Neural cell (in vitro differentiated cells): ENCODE measurements at regions not wholly inside any gene's neighbourhood (a gene's known extent, or its start where the extent isn't known, plus 50 kb on each side); places are given as distances from the start of the nearest gene placed in this dataset.

Experiments used
- H2AFZ ChIP-seq: fragments of 200-600, 300-800 bp; sonication (generic), shearing (Covaris generic); 2 replicates; pipeline ENCODE4 v1.6.0; 2014; ENCODE audit warnings: low read depth, mild to moderate bottlenecking, antibody characterized with exemption, low read length, moderate library complexity
- H3F3A ChIP-seq: fragments of 200-600 bp; shearing (Covaris generic); 2 replicates; pipeline ENCODE4 v1.6.1; 2016; ENCODE audit warnings: mild to moderate bottlenecking, moderate library complexity, mixed read lengths, antibody characterized with exemption, low read length; ENCODE audit not compliant: insufficient read depth, poor library complexity, severe bottlenecking
- H3K27ac ChIP-seq: fragments of 200-600, 300-800 bp; sonication (generic), shearing (Covaris generic); 2 replicates; pipeline ENCODE4 v1.5.1; 2014; ENCODE audit warnings: mild to moderate bottlenecking, low read length, moderate library complexity
- H3K27me3 ChIP-seq: fragments of 300-800, 200-600 bp; sonication (generic), shearing (Covaris generic); 2 replicates; pipeline ENCODE4 v1.6.0; 2014; ENCODE audit warnings: mild to moderate bottlenecking, low read depth, low read length, moderate library complexity; ENCODE audit not compliant: insufficient read depth
- H3K36me3 ChIP-seq: fragments of 300-800, 200-600 bp; sonication (generic), shearing (Covaris generic); 2 replicates; pipeline ENCODE4 v1.5.1; 2014; ENCODE audit warnings: mild to moderate bottlenecking, antibody characterized with exemption, low read length, moderate library complexity; ENCODE audit not compliant: insufficient read depth
- H3K4me2 ChIP-seq: fragments of 300-800, 200-600 bp; sonication (generic), shearing (Covaris generic); 2 replicates; pipeline ENCODE4 v1.6.0; 2014; ENCODE audit warnings: mild to moderate bottlenecking, low read length
- H3K4me3 ChIP-seq: fragments of 300-800, 200-600 bp; sonication (generic), shearing (Covaris generic); 2 replicates; pipeline ENCODE4 v1.5.1; 2014; ENCODE audit warnings: mild to moderate bottlenecking, low read length, moderate library complexity
- H3K79me2 ChIP-seq: fragments of 200-600 bp; shearing (Covaris generic); replicated peaks from 2 replicates; pipeline ENCODE4 v1.6.0; 2014; ENCODE audit warnings: mild to moderate bottlenecking, low read length, moderate library complexity; ENCODE audit not compliant: insufficient read depth
- H3K9ac ChIP-seq: fragments of 300-800, 200-600 bp; sonication (generic), shearing (Covaris generic); 2 replicates; pipeline ENCODE4 v1.6.1; 2016; ENCODE audit warnings: mild to moderate bottlenecking, low read length, mixed read lengths
- H3K9me2 ChIP-seq: fragments of 200-600 bp; shearing (Covaris generic); 2 replicates; pipeline ENCODE4 v1.6.1; 2016; ENCODE audit warnings: mild to moderate bottlenecking, low read length, mixed read lengths; ENCODE audit not compliant: insufficient read depth
- H3K9me3 ChIP-seq: fragments of 200-600, 300-800 bp; sonication (generic), shearing (Covaris generic); 2 replicates; pipeline ENCODE4 v1.6.1; 2016; ENCODE audit warnings: mild to moderate bottlenecking, mixed run types, low read length, moderate library complexity, mixed read lengths
- H4K20me1 ChIP-seq: fragments of 200-600 bp; shearing (Covaris generic); 2 replicates; pipeline ENCODE4 v1.6.1; 2016; ENCODE audit warnings: mild to moderate bottlenecking, mixed run types; ENCODE audit not compliant: insufficient read depth
- EP300 ChIP-seq: fragments of 450-650 bp; conservative IDR thresholded peaks from 2 replicates; pipeline ENCODE4 v1.6.1; 2014; ENCODE audit warnings: antibody characterized with exemption, mild to moderate bottlenecking, moderate library complexity; ENCODE audit not compliant: poor library complexity, severe bottlenecking
- EZH2 ChIP-seq: fragments of 200-600, 300-800 bp; shearing (Covaris generic), sonication (generic); IDR thresholded peaks from 2 replicates; pipeline ENCODE4 v1.6.1; 2014; ENCODE audit warnings: antibody characterized with exemption, low read length, borderline replicate concordance, mild to moderate bottlenecking; ENCODE audit not compliant: insufficient read depth, poor library complexity, severe bottlenecking
- MXI1 ChIP-seq: fragments of 450-650 bp; conservative IDR thresholded peaks from 2 replicates; pipeline ENCODE4 v1.6.1; 2014; ENCODE audit warnings: antibody characterized with exemption, mild to moderate bottlenecking; ENCODE audit not compliant: poor library complexity, severe bottlenecking
- POLR2AphosphoS5 ChIP-seq: IDR thresholded peaks from 2 replicates; pipeline ENCODE4 v1.6.1; 2012
- RAD21 ChIP-seq: fragments of 450-650 bp; conservative IDR thresholded peaks from 2 replicates; pipeline ENCODE4 v1.6.1; 2014; ENCODE audit warnings: antibody characterized with exemption, mild to moderate bottlenecking, moderate library complexity
- SMC3 ChIP-seq: fragments of 450-650 bp; conservative IDR thresholded peaks from 2 replicates; pipeline ENCODE4 v1.6.1; 2014; ENCODE audit warnings: antibody characterized with exemption, mild to moderate bottlenecking, moderate library complexity; ENCODE audit not compliant: poor library complexity
- TAF1 ChIP-seq: IDR thresholded peaks from 2 replicates; pipeline ENCODE4 v1.6.1; 2012; ENCODE audit warnings: low read depth
- TF ChIP-seq, protein P1 (sequence below): IDR thresholded peaks from 2 replicates; pipeline ENCODE4 v1.6.1; 2012; ENCODE audit warnings: borderline replicate concordance
- TF ChIP-seq, protein P2 (sequence below): fragments of 450-650 bp; IDR thresholded peaks from 2 replicates; pipeline ENCODE4 v1.5.1; 2014; ENCODE audit warnings: antibody characterized with exemption, mild to moderate bottlenecking, moderate library complexity; ENCODE audit not compliant: poor library complexity, severe bottlenecking

DNA sequence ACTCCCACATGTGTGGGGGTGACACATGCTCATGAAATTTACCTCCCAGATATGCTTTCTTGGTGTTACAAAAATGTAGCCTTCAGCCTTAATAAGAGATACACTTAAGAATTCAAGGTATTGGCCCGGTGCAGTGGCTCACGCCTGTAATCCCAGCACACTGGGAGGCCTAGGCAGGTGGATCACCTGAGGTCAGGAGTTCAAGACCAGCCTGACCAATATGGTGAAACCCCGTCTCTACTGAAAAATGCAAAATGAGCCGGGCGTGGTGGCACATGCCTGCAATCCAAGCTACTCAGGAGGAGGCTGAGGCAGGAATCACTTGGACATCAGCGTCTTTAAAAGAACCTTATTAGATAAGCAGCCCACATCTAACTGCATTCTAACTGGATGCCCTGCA, 614.3 kb upstream of the CDH4 start:
- no peak overlapping the region for H2AFZ ChIP-seq
- H3K4me3 ChIP-seq: no peak overlapping the region
- no peak overlapping the region for H3K9ac ChIP-seq
- no peaks in the 10 kb centered on the region for H3K9me2 ChIP-seq
- H3K4me2 ChIP-seq: no peak overlapping the region
- H4K20me1 ChIP-seq: no peaks in the 10 kb centered on the region
- H3K36me3 ChIP-seq: no peaks in the 10 kb centered on the region
- TF ChIP-seq RAD21: no peak
- no peak for TF ChIP-seq POLR2AphosphoS5
- TF ChIP-seq, protein P1, sequence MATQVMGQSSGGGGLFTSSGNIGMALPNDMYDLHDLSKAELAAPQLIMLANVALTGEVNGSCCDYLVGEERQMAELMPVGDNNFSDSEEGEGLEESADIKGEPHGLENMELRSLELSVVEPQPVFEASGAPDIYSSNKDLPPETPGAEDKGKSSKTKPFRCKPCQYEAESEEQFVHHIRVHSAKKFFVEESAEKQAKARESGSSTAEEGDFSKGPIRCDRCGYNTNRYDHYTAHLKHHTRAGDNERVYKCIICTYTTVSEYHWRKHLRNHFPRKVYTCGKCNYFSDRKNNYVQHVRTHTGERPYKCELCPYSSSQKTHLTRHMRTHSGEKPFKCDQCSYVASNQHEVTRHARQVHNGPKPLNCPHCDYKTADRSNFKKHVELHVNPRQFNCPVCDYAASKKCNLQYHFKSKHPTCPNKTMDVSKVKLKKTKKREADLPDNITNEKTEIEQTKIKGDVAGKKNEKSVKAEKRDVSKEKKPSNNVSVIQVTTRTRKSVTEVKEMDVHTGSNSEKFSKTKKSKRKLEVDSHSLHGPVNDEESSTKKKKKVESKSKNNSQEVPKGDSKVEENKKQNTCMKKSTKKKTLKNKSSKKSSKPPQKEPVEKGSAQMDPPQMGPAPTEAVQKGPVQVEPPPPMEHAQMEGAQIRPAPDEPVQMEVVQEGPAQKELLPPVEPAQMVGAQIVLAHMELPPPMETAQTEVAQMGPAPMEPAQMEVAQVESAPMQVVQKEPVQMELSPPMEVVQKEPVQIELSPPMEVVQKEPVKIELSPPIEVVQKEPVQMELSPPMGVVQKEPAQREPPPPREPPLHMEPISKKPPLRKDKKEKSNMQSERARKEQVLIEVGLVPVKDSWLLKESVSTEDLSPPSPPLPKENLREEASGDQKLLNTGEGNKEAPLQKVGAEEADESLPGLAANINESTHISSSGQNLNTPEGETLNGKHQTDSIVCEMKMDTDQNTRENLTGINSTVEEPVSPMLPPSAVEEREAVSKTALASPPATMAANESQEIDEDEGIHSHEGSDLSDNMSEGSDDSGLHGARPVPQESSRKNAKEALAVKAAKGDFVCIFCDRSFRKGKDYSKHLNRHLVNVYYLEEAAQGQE: no peak
- TF ChIP-seq EP300: no peak
- TF ChIP-seq TAF1: no peak
- TF ChIP-seq MXI1: no peak
- TF ChIP-seq, protein P2, sequence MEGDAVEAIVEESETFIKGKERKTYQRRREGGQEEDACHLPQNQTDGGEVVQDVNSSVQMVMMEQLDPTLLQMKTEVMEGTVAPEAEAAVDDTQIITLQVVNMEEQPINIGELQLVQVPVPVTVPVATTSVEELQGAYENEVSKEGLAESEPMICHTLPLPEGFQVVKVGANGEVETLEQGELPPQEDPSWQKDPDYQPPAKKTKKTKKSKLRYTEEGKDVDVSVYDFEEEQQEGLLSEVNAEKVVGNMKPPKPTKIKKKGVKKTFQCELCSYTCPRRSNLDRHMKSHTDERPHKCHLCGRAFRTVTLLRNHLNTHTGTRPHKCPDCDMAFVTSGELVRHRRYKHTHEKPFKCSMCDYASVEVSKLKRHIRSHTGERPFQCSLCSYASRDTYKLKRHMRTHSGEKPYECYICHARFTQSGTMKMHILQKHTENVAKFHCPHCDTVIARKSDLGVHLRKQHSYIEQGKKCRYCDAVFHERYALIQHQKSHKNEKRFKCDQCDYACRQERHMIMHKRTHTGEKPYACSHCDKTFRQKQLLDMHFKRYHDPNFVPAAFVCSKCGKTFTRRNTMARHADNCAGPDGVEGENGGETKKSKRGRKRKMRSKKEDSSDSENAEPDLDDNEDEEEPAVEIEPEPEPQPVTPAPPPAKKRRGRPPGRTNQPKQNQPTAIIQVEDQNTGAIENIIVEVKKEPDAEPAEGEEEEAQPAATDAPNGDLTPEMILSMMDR: no peak
- no peak for TF ChIP-seq SMC3
- no peak for TF ChIP-seq EZH2
- H3K9me3 ChIP-seq: no peaks in the 10 kb centered on the region
- H3K27ac ChIP-seq: no peak overlapping the region
- no peaks in the 10 kb centered on the region for H3K79me2 ChIP-seq
- H3F3A ChIP-seq: no peaks in the 10 kb centered on the region
- no peaks in the 10 kb centered on the region for H3K27me3 ChIP-seq

DNA sequence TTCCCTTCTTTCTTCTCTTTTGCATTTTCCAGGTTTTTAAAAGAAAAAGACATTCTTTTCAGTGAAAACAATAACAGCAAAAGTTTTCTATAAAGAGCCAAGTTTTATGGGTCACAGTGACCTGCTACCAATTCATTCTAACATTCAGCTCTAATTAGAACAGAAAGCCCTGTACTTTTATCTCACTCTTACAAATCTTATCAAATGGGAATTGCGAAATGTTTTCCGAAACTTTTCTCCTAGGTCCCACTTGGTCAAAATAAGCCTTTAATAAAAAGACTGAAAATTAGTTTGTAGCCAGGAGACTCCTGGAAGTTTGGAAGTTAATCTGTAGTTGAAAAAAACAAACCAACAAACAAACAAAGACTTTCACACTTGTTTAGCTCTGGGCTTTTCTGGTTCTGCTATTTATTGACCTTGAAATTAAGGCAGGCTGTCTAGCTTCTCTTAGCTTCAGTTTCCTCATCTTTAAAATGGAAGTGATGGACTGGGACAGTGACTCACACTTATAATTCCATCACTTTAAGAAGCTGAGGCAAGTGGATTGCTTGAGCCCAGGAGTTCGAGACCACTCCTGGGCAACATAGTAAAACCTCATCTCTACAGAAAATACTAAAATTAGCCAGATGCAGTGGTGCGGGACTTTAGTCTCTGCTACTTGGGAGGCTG, 613.5 kb upstream of the CDH4 start:
- no peaks in the 10 kb centered on the region for H3K9me3 ChIP-seq
- no peaks in the 10 kb centered on the region for H3K36me3 ChIP-seq
- H3K79me2 ChIP-seq: no peaks in the 10 kb centered on the region
- H4K20me1 ChIP-seq: no peaks in the 10 kb centered on the region
- no peak for TF ChIP-seq SMC3
- TF ChIP-seq EZH2: no peak
- TF ChIP-seq MXI1: no peak
- TF ChIP-seq POLR2AphosphoS5: no peak
- no peak for TF ChIP-seq RAD21
- TF ChIP-seq, protein P2: no peak
- TF ChIP-seq TAF1: no peak
- TF ChIP-seq, protein P1: no peak
- no peak for TF ChIP-seq EP300
- H3K9ac ChIP-seq: no peak overlapping the region
- no peak overlapping the region for H3K4me2 ChIP-seq
- no peak overlapping the region for H2AFZ ChIP-seq
- H3F3A ChIP-seq: no peaks in the 10 kb centered on the region
- no peak overlapping the region for H3K4me3 ChIP-seq
- H3K27me3 ChIP-seq: no peaks in the 10 kb centered on the region
- H3K27ac ChIP-seq: no peak overlapping the region
- H3K9me2 ChIP-seq: no peaks in the 10 kb centered on the region
